AG04449 (cell line): ENCODE measurements at regions not wholly inside any gene's neighbourhood (a gene's known extent, or its start where the extent isn't known, plus 50 kb on each side); places are given as distances from the start of the nearest gene placed in this dataset.

Experiments used
- CTCF ChIA-PET: fragments of 350-600 bp; formaldehyde crosslinking; extraction: SDS; loops from one replicate; lab custom pipeline; 2021; ENCODE audit warnings: antibody characterized with exemption; lab: Yijun Ruan, JAX
- POLR2A ChIA-PET: fragments of 400-600, 350-600 bp; formaldehyde crosslinking; extraction: SDS; loops from one replicate; lab custom pipeline; 2020; ENCODE audit warnings: antibody characterized with exemption, inconsistent platforms; lab: Yijun Ruan, JAX
- DNase-seq: peaks from one replicate; pipeline ENCODE4 v3.0.0-alpha.2; 2010; ENCODE audit warnings: low read depth, low spot score
- H3K4me3 ChIP-seq: 2 replicates; pipeline ENCODE4 v1.5.1; 2011; ENCODE audit warnings: low read depth, mild to moderate bottlenecking, control low read depth, low read length
- CTCF ChIP-seq: IDR thresholded peaks from one replicate; pipeline ENCODE4 v1.5.1; 2011; ENCODE audit warnings: mild to moderate bottlenecking, moderate library complexity, low read length, control low read depth, inconsistent platforms; ENCODE audit not compliant: insufficient read depth; ENCODE audit errors: missing control alignments

DNA sequence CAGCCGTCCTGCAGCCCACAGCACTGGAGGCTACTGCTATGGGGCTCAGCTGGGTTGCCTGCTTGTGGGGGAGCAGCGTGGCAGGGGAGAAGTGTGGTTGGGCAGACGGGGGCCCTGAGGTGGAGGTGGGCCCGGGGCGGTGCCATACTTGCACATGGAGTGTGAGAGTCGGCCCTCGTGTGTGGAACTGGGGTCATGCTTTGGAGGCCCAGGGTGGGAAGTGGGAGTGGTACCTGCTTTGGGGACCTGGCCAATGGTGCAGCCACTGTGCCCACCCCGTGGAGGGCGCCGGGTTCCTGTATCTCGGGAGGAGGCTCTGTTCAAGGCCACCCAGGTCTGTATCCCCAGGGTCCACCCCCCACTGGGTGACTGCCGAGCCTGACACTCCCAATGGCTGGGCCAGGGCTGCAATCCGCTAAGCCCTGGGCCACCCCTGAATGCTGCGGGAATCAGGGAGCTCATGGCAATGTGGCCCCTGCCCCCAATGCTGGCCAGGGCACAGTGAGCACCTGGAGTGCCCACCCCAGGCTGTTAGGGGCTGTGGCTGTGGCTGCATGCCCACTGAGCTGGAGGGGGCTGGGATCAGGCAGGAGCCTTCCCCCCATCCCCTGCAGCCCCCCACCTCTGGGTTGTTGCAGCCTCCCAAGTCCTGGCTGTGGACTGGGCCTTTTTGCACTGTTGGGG is 157.9 kb upstream of the SLC38A2 start:
- POLR2A ChIA-PET: no interaction called here
- CTCF ChIA-PET: no interaction called here
- TF ChIP-seq CTCF: no peak
- H3K4me3 ChIP-seq: no peak overlapping the region
- no peak for DNase-seq

DNA sequence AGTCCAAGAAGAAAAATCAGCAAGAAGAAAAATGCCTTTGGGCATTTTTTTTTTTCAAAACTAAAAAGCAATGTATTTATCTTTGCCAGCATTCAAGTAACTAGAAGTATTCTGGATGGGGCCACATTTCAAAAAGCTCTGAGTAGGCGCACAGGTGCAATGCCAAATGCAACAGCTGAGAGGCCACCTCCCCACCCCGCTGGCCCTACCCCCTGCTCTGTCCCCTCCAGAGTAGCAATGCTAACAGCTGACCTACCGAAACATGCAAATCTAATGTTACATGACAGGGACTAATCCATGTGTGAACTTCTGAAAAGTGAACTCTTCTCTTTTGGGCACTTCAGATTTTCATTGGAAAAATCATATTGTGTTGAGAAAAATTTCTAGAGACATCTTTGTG is 153.7 kb upstream of the SLC38A2 start:
- CTCF ChIA-PET: interaction anchor here (1.8 kb wide), 1 partner anchor 13 kb away, joined by 5 read pairs; no protein-coding TSS in a partner anchor
- H3K4me3 ChIP-seq: no peak overlapping the region
- DNase-seq: no peak
- POLR2A ChIA-PET: no interaction called here
- TF ChIP-seq CTCF: no peak

GRCh38 chr12:46524778-46525177 is 152.2 kb upstream of the SLC38A2 start:
- no peak for TF ChIP-seq CTCF
- H3K4me3 ChIP-seq: no peak overlapping the region
- DNase-seq: no peak
- ChIA-PET CTCF (interaction anchor here (1.3 to 1.8 kb wide), 3 partner anchors 10 to 136 kb away, joined by 3 to 5 read pairs (median 4); no protein-coding TSS in a partner anchor), POLR2A (interaction anchor here (0.9 to 1.6 kb wide), 6 partner anchors 31 to 156 kb away, joined by 4 to 14 read pairs (median 6); no protein-coding TSS in a partner anchor)

DNA sequence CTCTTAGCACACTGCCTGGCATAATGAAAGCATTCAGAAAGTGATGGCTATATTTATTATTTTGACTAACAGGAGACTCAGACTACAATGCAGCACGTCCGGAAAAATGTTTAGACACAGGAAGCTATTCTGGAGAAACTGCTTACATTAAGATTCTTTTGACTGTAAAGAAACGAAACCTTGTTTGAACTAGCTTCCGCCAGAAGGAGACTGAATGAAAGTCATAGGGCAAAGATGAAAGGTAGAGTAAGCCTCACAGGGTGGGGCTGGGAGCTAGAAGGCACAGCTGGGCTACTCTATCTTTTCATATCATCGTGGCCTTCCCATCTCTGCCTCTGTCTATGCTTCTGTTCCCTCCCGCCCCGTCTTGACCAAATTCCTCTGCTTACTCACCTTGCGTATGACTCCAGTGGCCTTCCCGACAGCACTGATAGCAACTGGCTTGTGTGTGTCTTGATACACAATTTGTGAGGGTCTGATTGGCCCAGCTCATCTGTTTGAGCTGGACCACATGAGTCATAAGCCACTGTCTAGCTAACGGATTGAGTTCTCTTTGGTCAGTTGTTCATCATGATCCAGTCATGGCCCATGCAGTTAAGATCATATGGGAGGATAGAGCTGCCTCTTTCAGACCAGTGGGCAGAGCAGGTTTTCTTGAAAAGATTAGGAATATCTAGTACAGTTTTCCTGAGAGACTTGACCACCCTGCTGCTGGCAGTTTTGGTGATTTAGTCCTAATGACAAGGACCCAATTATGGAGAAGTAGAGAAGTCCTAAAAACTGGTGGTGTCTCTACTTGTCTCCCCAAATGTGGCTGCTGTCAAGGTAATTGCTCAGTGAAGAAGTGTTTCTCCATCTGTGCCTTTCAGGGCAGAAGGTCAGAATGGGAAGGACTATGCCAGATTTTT is 151.5 kb upstream of the SLC38A2 start:
- ChIA-PET POLR2A (interaction anchor here (0.7 to 1.6 kb wide), 8 partner anchors 32 to 159 kb away, joined by 3 to 14 read pairs (median 6); no protein-coding TSS in a partner anchor), CTCF (interaction anchor here (1.2 to 1.8 kb wide), 4 partner anchors 9 to 137 kb away, joined by 3 to 5 read pairs (median 4); no protein-coding TSS in a partner anchor)
- DNase-seq: peak; percentile 80

DNA sequence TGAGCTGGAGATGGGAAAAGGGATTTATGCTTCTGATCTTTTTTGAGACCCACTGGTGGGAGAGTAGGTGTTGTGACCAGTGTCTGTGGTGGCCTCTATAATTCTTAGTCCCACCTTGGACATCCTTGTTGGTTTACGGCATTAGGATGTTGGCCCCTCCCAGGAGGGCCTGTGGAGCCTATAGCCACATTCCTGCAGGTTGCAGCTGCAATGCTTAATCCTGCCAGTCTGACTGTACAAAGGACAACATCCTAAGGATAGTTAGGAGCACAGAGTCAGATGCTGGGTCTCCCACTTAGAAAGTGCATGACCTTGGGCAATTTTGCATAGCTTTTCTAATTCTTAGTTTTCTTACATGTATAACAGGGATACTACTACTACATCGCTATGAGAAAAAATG is 150.9 kb upstream of the SLC38A2 start:
- CTCF ChIA-PET: interaction anchor here (1.2 to 1.8 kb wide), 4 partner anchors 9 to 138 kb away, joined by 3 to 5 read pairs (median 4); no protein-coding TSS in a partner anchor
- no peak for TF ChIP-seq CTCF
- POLR2A ChIA-PET: interaction anchor here (0.8 to 1.6 kb wide), 5 partner anchors 32 to 158 kb away, joined by 3 to 14 read pairs (median 5); no protein-coding TSS in a partner anchor
- peak overlapping the region; percentile 44 for H3K4me3 ChIP-seq
- no peak for DNase-seq

More for the DNA sequence above, 151.5 kb upstream of the SLC38A2 start:
- TF ChIP-seq CTCF: no peak
- H3K4me3 ChIP-seq: peak overlapping the region; percentile 44
